ENCODE measurements at regions not wholly inside any gene's neighbourhood (a gene's known extent, or its start where the extent isn't known, plus 50 kb on each side); places are given as distances from the start of the nearest gene placed in this dataset.

DNA sequence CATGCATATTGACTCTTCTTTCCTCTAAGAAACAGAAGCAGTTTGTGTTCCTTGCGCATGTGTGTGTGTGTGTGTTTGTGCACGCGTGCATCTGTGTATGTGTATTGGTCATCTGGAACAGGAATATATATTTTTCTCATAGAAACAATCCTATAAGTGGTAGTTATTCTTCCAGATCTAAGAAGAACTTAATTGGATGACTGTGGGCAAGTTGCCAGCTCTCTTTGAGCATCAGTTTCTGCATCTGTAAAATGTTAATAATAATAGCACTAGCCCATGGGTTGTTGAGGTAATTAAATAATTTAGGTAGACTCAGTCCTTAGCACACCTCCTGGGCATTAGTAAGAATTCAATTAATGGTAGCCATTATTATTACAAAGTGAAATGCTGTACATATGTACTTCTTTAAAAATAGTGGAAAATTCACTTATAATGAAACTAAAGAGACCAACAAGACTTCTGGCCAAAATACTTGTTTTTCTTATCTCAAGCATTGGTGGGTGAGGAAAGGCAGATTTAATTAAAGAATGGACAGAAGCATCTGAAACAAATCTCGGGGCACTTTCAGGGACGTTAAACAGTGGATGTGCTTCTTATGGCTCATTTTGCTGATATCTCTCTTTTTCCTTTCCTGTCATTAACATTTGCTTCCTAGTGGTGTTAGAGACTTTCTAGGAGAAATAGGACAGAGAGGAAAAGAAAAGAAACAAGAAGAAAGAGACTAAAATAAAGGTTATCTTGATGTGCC is 124.9 kb upstream of the HABP2 start:
- TF ChIP-seq, protein P1, sequence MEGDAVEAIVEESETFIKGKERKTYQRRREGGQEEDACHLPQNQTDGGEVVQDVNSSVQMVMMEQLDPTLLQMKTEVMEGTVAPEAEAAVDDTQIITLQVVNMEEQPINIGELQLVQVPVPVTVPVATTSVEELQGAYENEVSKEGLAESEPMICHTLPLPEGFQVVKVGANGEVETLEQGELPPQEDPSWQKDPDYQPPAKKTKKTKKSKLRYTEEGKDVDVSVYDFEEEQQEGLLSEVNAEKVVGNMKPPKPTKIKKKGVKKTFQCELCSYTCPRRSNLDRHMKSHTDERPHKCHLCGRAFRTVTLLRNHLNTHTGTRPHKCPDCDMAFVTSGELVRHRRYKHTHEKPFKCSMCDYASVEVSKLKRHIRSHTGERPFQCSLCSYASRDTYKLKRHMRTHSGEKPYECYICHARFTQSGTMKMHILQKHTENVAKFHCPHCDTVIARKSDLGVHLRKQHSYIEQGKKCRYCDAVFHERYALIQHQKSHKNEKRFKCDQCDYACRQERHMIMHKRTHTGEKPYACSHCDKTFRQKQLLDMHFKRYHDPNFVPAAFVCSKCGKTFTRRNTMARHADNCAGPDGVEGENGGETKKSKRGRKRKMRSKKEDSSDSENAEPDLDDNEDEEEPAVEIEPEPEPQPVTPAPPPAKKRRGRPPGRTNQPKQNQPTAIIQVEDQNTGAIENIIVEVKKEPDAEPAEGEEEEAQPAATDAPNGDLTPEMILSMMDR (IDR thresholded peaks at IDR 0.05; ENCODE audit: low read length), result no peak
- no peak for TF ChIP-seq EZH2 (optimal IDR thresholded peaks at IDR 0.05; ENCODE audit: low read depth, low read length)

Measured in MM.1S (cell line).